SU-DHL-6 (cell line): ENCODE measurements at regions not wholly inside any gene's neighbourhood (a gene's known extent, or its start where the extent isn't known, plus 50 kb on each side); places are given as distances from the start of the nearest gene placed in this dataset.

Experiments
- H2AFZ ChIP-seq: fragments of 200-600 bp; sonication (generic); 2 replicates; pipeline ENCODE4 v1.6.1; 2014; ENCODE audit warnings: low read depth, mild to moderate bottlenecking, moderate library complexity, mixed read lengths, antibody characterized with exemption, low read length; ENCODE audit not compliant: severe bottlenecking
- H3F3A ChIP-seq: fragments of 200-600 bp; shearing (Covaris generic); 2 replicates; pipeline ENCODE4 v1.6.0; 2016; ENCODE audit warnings: antibody characterized with exemption, mild to moderate bottlenecking; ENCODE audit not compliant: insufficient read depth
- H3K27ac ChIP-seq: fragments of 200-600 bp; sonication (generic); 2 replicates; pipeline ENCODE4 v1.5.1; 2016; ENCODE audit warnings: low read depth, mild to moderate bottlenecking, low read length, moderate library complexity, mixed read lengths
- H3K27me3 ChIP-seq: fragments of 200-600 bp; sonication (generic), shearing (Covaris generic); 2 replicates; pipeline ENCODE4 v1.6.0; 2014; ENCODE audit warnings: mild to moderate bottlenecking, low read length
- H3K36me3 ChIP-seq: fragments of 200-600 bp; sonication (generic); 2 replicates; pipeline ENCODE4 v1.6.1; 2014; ENCODE audit warnings: mild to moderate bottlenecking, low read length, mixed read lengths
- H3K4me2 ChIP-seq: fragments of 300-600, 200-600 bp; shearing (Covaris generic), sonication (generic); 2 replicates; pipeline ENCODE4 v1.6.0; 2014; ENCODE audit warnings: low read length, low read depth, mild to moderate bottlenecking; ENCODE audit not compliant: poor library complexity, severe bottlenecking
- H3K4me3 ChIP-seq: fragments of 200-600 bp; sonication (generic); 2 replicates; pipeline ENCODE4 v1.5.1; 2014; ENCODE audit warnings: antibody characterized with exemption, low read length, mild to moderate bottlenecking, mixed read lengths; ENCODE audit not compliant: insufficient read depth, poor library complexity, severe bottlenecking
- H3K79me2 ChIP-seq: fragments of 200-600 bp; sonication (generic); 2 replicates; pipeline ENCODE4 v1.6.1; 2014; ENCODE audit warnings: mild to moderate bottlenecking, low read length, moderate library complexity; ENCODE audit not compliant: insufficient read depth
- H3K9ac ChIP-seq: fragments of 200-600 bp; sonication (generic); 2 replicates; pipeline ENCODE4 v1.7.0; 2014; ENCODE audit warnings: mild to moderate bottlenecking, low read length
- H3K9me2 ChIP-seq: fragments of 200-600 bp; sonication (generic); replicated peaks from 2 replicates; pipeline ENCODE4 v1.6.1; 2014; ENCODE audit warnings: low read length; ENCODE audit not compliant: insufficient read depth
- H3K9me3 ChIP-seq: fragments of 200-600 bp; sonication (generic); 2 replicates; pipeline ENCODE4 v1.6.1; 2014; ENCODE audit warnings: low read length, mixed read lengths; ENCODE audit not compliant: insufficient read depth
- H4K20me1 ChIP-seq: fragments of 200-600 bp; sonication (generic); 2 replicates; pipeline ENCODE4 v1.6.1; 2014; ENCODE audit warnings: low read depth, mild to moderate bottlenecking, antibody characterized with exemption, low read length, moderate library complexity, mixed read lengths
- CTCF ChIP-seq: fragments of 200-600 bp; sonication (generic); IDR thresholded peaks from one replicate; pipeline ENCODE4 v1.5.1; 2017; ENCODE audit warnings: antibody characterized with exemption, mild to moderate bottlenecking, low read length, moderate library complexity; ENCODE audit not compliant: insufficient read depth, poor library complexity, severe bottlenecking
- EZH2phosphoT487 ChIP-seq: fragments of 200-600 bp; sonication (generic), shearing (Covaris generic); conservative IDR thresholded peaks from 2 replicates; pipeline ENCODE4 v1.6.1; 2018; ENCODE audit warnings: mild to moderate bottlenecking, antibody characterized with exemption, low read length, moderate library complexity, mixed read lengths

GRCh38 chr4:163681208-163681821 is 186.8 kb downstream of the TMA16 start:
- no peak overlapping the region for H3K9ac ChIP-seq
- H3K9me3 ChIP-seq = no peaks in the 10 kb centered on the region
- H3K4me2 ChIP-seq = no peak overlapping the region
- H3K4me3 ChIP-seq = no peak overlapping the region
- H2AFZ ChIP-seq = peak overlapping the region; percentile 23
- no peaks in the 10 kb centered on the region for H3K36me3 ChIP-seq
- no peak overlapping the region for H3K27ac ChIP-seq
- 0 out of 2 replicates have a peak, but pooled peaks cover 6% of the 10 kb centered on the region for H3F3A ChIP-seq
- H3K79me2 ChIP-seq = no peaks in the 10 kb centered on the region
- H3K27me3 ChIP-seq = no peaks in the 10 kb centered on the region
- no peaks in the 10 kb centered on the region for H3K9me2 ChIP-seq
- TF ChIP-seq CTCF (peak; percentile 58), EZH2phosphoT487 (no peak)
- H4K20me1 ChIP-seq = no peaks in the 10 kb centered on the region

- Histone ChIP-seq H3K27ac (no peak overlapping the region), H4K20me1 (no peaks in the 10 kb centered on the region), H3K9me3 (no peaks in the 10 kb centered on the region), H3K4me3 (no peak overlapping the region), H3K9ac (no peak overlapping the region), H2AFZ (no peak overlapping the region), H3K4me2 (no peak overlapping the region), H3K9me2 (no peaks in the 10 kb centered on the region), H3F3A (no peaks in the 10 kb centered on the region), H3K27me3 (no peaks in the 10 kb centered on the region), H3K79me2 (no peaks in the 10 kb centered on the region), H3K36me3 (no peaks in the 10 kb centered on the region)
- TF ChIP-seq EZH2phosphoT487 (no peak), CTCF (no peak)
Observed at GRCh38 chr4:163688856-163689255, 194.4 kb downstream of the TMA16 start.

GRCh38 chr4:163693211-163693610 is 198.7 kb downstream of the TMA16 start:
- H3K36me3 ChIP-seq = no peaks in the 10 kb centered on the region
- no peak overlapping the region for H2AFZ ChIP-seq
- H3K9ac ChIP-seq = no peak overlapping the region
- no peaks in the 10 kb centered on the region for H3F3A ChIP-seq
- no peaks in the 10 kb centered on the region for H3K9me2 ChIP-seq
- no peaks in the 10 kb centered on the region for H4K20me1 ChIP-seq
- H3K27me3 ChIP-seq = no peaks in the 10 kb centered on the region
- H3K27ac ChIP-seq = no peak overlapping the region
- no peaks in the 10 kb centered on the region for H3K79me2 ChIP-seq
- no peak overlapping the region for H3K4me3 ChIP-seq
- no peak overlapping the region for H3K4me2 ChIP-seq
- H3K9me3 ChIP-seq = peaks cover 5% of the 10 kb centered on the region; the same call in 1 of the 2 replicates
- TF ChIP-seq CTCF (no peak), EZH2phosphoT487 (no peak)
